Peyer's patch (tissue), 4 donors: ENCODE measurements at regions not wholly inside any gene's neighbourhood (a gene's known extent, or its start where the extent isn't known, plus 50 kb on each side); places are given as distances from the start of the nearest gene placed in this dataset.

Experiments
- CTCF ChIP-seq, 6 experiments: fragments of 450-650 bp in 4 of 6; fragments of 200-600 bp in 2 of 6; sonication (generic) in 1 of 6; IDR thresholded peaks; one replicate each; pipeline ENCODE4 v1.5.1; 2017 to 2019; ENCODE audit warnings: antibody characterized with exemption in 6 of 6, mild to moderate bottlenecking in 3 of 6, moderate library complexity in 1 of 6
- POLR2A ChIP-seq, 2 donors: fragments of 450-650 bp; IDR thresholded peaks; one replicate each; pipeline ENCODE4 v1.5.1; 2017; ENCODE audit warnings: antibody characterized with exemption in 2 of 2, mild to moderate bottlenecking in 2 of 2, moderate library complexity in 2 of 2

GRCh38 chr13:61797397-61797796 lies 381.7 kb upstream of the PCDH20 start:
- TF ChIP-seq CTCF (IDR thresholded peaks at IDR 0.05) (no peak), POLR2A (IDR thresholded peaks at IDR 0.05) (no peak)
